Neural crest cell (in vitro differentiated cells): ENCODE measurements at regions not wholly inside any gene's neighbourhood (a gene's known extent, or its start where the extent isn't known, plus 50 kb on each side); places are given as distances from the start of the nearest gene placed in this dataset.

Experiments used
- DNase-seq: peaks from one replicate; pipeline ENCODE4 v3.0.0; 2021; ENCODE audit warnings: low read depth, mixed read lengths, low spot score
- H3K27ac Mint-ChIP-seq: one replicate; pipeline ENCODE4 v1.8.0; 2021; ENCODE audit warnings: mild to moderate bottlenecking, mixed read lengths; ENCODE audit not compliant: unreplicated experiment
- H3K27me3 Mint-ChIP-seq: 2 replicates; pipeline ENCODE4 v1.8.0; 2021; ENCODE audit warnings: low read depth, mild to moderate bottlenecking, mixed read lengths
- H3K36me3 Mint-ChIP-seq: 2 replicates; pipeline ENCODE4 v1.8.0; 2021; ENCODE audit warnings: low read depth, mild to moderate bottlenecking, mixed read lengths
- H3K4me1 Mint-ChIP-seq: 2 replicates; pipeline ENCODE4 v1.8.0; 2021; ENCODE audit warnings: mixed read lengths
- H3K4me3 Mint-ChIP-seq: one replicate; pipeline ENCODE4 v1.8.0; 2021; ENCODE audit warnings: mild to moderate bottlenecking, mixed read lengths
- H3K9me3 Mint-ChIP-seq: 2 replicates; pipeline ENCODE4 v1.8.0; 2021; ENCODE audit warnings: mixed read lengths
- CTCF ChIP-seq: fragments of 200-600 bp; sonication (generic); conservative IDR thresholded peaks from 2 replicates; pipeline ENCODE4 v1.5.0; 2021; ENCODE audit warnings: antibody characterized with exemption, mild to moderate bottlenecking

- Mint-ChIP-seq H3K9me3 (no peaks in the 10 kb centered on the region), H3K27me3 (no peaks in the 10 kb centered on the region), H3K4me1 (peaks cover 33% of the 10 kb centered on the region)
These were observed 178.0 kb upstream of the DMAC1 start for GRCh38 chr9:7977586-7977985.

GRCh38 chr9:7976856-7977255 lies 177.3 kb upstream of the DMAC1 start:
- no peak overlapping the region for H3K4me3 Mint-ChIP-seq
- TF ChIP-seq CTCF: no peak

More at GRCh38 chr9:7977586-7977985, 178.0 kb upstream of the DMAC1 start:
- TF ChIP-seq CTCF: no peak
- no peak for DNase-seq
- Mint-ChIP-seq H3K27ac (no peak overlapping the region), H3K36me3 (no peaks in the 10 kb centered on the region), H3K4me3 (no peak overlapping the region)

GRCh38 chr9:7976167-7976755 lies 176.7 kb upstream of the DMAC1 start:
- peaks cover 23% of the 10 kb centered on the region for H3K4me1 Mint-ChIP-seq
- no peaks in the 10 kb centered on the region for H3K27me3 Mint-ChIP-seq
- no peak for TF ChIP-seq CTCF
- DNase-seq: no peak
- no peaks in the 10 kb centered on the region for H3K9me3 Mint-ChIP-seq
- no peak overlapping the region for H3K4me3 Mint-ChIP-seq
- H3K27ac Mint-ChIP-seq: no peak overlapping the region
- no peaks in the 10 kb centered on the region for H3K36me3 Mint-ChIP-seq

More at GRCh38 chr9:7976856-7977255, 177.3 kb upstream of the DMAC1 start:
- Mint-ChIP-seq H3K36me3 (no peaks in the 10 kb centered on the region), H3K9me3 (no peaks in the 10 kb centered on the region), H3K4me1 (peaks cover 29% of the 10 kb centered on the region), H3K27me3 (no peaks in the 10 kb centered on the region), H3K27ac (no peak overlapping the region)
- DNase-seq: no peak

GRCh38 chr9:7975336-7975735 lies 175.8 kb upstream of the DMAC1 start:
- Mint-ChIP-seq H3K9me3 (no peaks in the 10 kb centered on the region), H3K4me1 (peaks cover 14% of the 10 kb centered on the region), H3K4me3 (no peak overlapping the region), H3K27ac (no peak overlapping the region), H3K36me3 (no peaks in the 10 kb centered on the region), H3K27me3 (no peaks in the 10 kb centered on the region)
- no peak for TF ChIP-seq CTCF
- no peak for DNase-seq

- H3K4me1 Mint-ChIP-seq: peaks cover 8% of the 10 kb centered on the region
- no peak overlapping the region for H3K4me3 Mint-ChIP-seq
- H3K27me3 Mint-ChIP-seq: no peaks in the 10 kb centered on the region
- no peaks in the 10 kb centered on the region for H3K9me3 Mint-ChIP-seq
- H3K27ac Mint-ChIP-seq: no peak overlapping the region
- H3K36me3 Mint-ChIP-seq: no peaks in the 10 kb centered on the region
- TF ChIP-seq CTCF: no peak
- DNase-seq: no peak
These were observed 174.9 kb upstream of the DMAC1 start for GRCh38 chr9:7974335-7974960.
